Fibroblast of skin of scalp (primary cell): ENCODE measurements at regions not wholly inside any gene's neighbourhood (a gene's known extent, or its start where the extent isn't known, plus 50 kb on each side); places are given as distances from the start of the nearest gene placed in this dataset.
"Not testable (repeated sequence)": the region's sequence is repeated elsewhere in the genome, so short reads cannot be mapped to it uniquely, and the experiment has no call there.

ENCODE experiments used
- DNase-seq: peaks from one replicate; pipeline ENCODE4 v3.0.0-alpha.2; 2013

DNA sequence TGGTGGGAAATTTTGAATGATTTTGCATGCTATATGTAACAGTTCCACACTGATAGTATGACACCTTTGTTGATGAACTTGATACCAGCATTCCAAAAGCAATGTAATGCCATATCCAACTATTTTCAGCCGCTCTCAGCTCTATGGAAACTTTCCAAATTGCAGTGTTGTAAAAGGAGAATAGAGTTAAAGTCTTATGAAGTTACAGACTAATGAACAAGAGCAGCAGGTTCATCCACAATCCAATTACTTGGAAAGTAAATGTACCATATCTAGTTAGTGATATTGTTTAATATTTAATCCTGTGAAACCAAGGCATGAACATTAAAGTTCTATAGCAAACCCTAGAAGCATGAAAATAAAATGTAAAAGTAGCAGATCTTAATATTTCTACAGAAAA is 418.2 kb downstream of the TUSC1 start:
- DNase-seq = no peak

DNA sequence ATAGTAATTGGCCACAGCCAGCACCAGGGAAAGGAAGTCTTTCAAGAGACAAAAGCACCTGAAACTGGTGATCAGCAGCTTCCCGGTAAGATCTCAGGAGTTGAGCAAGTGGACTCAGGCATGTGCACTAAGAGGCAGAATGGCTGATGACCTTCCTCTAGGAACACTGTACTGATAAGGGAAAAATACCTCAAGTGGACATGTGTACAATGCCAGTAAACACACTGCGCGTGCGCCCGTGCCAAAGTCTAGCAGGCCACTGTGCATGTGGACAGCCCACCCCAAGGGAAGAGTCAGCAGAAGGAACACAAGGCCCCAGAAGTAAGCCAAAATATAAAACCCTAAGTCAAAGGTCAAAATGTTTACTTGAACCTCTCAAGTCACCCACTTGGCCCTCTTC is 423.0 kb downstream of the TUSC1 start:
- DNase-seq = no peak

DNA sequence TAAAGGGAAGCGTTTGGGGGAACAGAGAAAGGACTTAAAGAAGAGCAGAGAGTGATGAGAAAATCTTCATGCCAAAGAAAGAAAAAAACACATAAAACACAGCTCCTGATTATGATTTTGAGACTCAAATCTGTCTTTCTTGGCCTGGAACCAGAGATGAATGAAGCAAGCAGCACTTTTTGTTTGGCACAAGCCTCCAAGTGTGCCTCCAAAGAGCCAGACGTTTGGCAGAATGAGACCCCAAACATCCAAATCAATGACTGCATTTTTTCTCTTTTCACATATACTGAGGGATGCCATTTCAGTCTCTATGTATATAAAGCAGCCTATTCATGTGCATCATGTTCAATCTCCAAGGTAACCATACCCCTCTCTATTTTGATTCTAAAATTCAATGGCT is 424.2 kb downstream of the TUSC1 start:
- DNase-seq = no peak

DNA sequence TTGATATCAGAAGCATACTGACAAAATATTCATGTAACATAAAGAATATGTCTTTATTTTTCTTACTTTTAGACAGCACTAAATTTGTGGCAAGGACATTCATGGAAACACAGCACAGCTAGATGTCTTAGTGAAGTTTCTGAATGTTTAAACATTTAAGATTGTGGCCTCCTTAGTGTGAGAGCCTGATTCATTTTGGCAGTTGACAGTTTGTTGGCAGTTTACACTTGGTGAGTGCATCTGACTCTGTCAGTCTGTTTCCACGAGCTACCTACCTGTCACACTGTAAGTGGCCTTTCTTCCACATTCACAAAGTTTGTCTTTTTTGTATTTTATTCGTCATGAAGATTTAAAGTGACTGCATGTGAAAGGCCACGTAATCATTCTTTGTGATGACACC is 436.8 kb downstream of the TUSC1 start:
- DNase-seq = no peak

DNA sequence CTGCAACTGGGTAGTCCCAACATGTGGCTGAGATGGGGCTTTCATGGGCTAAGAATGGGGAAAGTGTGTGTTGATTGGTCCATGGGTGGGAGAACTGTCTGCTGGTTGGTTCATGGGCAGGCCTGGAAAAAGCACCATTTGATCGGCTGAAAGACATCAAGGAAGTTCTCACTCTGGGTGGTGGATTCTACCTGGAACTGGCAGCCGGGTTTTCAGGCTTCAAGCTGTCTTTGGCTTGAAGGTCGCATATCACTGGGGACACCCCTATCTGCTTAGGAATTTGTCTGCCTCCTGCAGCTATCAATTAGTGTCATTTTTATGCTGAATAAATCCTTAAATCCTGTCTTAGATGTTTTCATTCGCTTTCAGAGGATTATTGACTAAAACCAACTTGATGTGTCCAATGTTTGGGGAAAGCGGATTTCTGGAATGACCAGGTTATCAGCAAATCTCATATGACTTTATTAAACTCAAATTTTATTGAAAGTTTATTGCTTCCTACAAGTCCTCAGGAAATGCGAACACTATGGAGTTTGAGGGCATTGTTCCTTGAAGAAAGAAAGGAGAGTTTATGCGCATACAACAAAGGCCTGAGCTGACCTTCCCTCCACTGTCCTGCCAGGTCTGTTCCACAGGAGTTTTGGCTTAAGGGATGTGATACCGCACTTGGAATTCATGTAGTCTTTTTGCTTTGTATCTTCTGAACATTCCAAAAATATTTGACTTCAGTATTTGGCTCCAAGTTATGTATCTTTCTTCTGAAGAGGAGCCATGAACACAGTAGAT is 451.1 kb downstream of the TUSC1 start:
- no peak for DNase-seq

DNA sequence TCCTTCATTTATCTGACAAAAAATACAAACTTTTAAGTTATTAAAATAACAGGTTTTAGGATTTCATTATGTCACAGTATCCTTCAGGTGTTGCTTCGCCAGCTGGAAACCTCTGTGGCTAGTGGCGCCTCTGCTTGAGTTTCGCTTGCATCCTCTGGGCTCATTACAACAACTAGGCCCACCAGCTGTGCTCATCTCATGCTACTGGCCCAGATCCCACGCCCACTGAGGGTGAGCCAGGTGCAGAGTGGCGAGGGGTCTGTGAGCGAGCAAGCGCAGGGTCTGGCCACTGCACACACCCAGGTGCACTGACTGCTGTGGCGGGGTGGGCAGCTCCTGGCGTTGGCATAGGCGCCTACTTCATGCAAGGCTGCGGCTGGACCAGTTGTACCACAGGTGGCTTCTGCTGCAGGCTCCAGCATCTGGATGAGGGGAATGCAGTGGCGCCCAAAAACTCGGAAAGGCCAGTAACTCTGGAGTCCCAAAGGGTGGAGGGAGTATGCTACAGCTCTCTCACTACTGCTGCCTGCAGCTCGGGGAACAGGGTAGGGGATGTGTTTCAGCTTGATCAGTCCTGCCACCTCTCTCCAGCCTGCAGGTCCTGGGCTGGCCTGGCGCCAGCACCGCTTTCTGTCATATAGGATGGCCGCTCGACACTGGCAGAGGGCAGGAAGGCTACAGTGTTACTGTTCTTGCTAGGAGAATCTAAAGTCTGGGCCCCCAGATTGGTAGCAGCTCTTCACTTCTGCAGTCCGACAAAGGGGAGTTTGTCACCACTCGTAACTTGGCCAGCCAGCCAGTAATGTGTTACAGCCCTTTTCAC is 452.1 kb downstream of the TUSC1 start:
- DNase-seq = no peak

DNA sequence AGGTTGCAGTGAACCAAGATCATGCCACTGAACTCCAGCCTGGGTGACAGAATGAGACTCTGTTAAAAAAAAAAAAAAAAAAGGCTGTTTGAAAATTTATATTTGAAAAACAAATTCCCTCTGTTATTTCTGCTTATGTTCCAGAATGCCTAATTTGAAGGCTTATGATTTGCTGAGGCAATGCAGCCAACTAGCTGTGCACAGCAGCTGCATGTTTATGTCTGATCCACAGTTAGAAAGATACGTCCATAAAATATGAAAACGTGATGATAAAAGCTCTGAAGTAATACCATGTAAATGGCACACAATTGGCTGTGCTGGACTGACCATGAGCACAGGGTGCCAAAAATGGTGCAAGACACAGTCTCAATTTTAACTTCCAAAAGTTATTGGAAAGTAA is 453.2 kb downstream of the TUSC1 start:
- no peak for DNase-seq

DNA sequence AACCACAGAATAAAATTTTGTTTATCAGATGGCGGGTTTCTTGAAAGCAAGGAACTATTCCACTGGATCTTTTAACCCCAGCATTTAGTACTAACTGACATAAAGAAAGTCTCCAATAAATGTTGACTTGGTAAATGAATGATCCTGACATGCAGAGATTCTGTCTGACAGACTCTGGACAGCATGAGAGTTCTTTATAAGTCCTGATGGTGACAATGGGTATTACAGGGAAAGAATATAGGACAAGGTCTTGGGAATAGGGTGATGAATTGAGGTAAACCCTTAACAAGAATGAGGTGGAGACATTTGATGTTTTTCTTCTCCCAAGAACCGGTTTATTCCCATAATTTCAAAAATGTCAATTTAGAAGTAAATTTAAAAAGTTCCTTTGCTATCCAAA is 453.9 kb downstream of the TUSC1 start:
- no peak for DNase-seq

DNA sequence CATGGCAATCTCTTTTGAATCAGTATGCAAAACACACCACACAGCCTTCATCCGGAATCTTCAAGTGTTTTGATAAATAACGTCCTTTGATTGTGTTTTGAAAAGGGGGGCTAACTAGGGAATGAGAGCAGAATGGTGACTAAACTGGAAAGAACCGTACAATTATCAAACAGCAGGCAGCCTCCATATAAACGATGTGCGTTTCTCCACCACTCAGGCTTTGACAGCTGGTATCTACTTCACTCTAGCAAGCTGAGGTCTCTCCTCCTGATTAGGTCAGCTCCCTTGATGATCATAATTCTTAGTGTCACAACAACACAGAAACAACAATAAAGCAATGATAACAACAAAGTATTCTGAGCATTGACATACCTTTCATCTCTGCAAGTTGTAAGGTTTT is 465.9 kb downstream of the TUSC1 start:
- DNase-seq = no peak

DNA sequence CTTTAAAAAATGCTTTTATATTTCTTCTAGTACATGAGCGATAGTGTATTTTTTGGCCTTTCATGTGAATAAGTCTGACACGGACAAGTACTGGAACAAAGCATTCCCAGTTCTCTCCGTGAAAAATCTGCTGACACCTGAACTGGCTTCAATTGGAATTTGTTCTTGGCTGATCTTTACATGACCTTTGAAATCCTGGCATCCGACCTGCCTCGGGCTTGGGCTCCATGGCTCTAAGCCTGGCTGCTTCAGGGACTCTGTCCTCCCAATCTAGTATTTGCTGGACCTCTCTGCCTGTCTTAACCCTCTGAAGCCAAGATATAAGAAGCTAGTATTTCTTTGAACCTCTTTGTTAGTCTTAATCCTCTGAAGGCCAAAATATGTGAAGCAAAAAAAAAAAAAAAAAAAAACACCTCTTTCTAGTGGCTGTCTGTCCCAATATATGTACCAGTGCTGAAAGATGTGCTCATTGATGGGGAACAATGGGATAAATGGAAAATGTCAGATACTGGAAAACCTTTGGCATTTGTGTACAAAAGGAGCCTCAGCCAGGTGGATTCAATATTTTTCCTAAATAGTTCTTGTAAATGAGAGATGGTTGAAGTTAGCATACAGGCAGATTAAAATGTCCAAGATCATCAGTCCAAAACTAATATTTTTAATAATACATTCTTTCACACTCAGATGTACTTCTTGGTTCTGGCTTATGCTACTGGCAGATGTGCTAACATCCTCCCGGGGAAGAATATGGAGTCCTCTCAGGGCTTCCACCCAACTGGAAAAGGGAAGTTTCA is 470.6 kb downstream of the TUSC1 start:
- no peak for DNase-seq

DNA sequence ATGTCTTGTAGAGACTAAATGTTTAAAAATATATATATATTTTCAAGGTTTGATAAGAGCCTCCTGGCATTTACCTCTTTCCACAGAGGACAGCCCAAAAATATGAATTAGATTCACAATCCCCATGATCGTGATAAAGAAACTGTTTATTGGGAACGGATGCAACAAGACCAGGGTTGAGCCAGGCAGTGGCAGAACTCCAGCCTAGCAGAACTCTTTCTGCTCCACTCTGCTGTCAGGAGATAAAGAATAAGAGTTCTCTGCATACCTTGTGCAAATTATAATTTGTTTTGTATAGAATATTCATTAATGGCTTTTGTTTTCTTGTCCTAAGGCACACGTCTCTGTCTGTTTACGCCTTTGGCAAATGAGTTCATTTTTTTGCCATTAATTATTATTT is 472.2 kb downstream of the TUSC1 start:
- no peak for DNase-seq

DNA sequence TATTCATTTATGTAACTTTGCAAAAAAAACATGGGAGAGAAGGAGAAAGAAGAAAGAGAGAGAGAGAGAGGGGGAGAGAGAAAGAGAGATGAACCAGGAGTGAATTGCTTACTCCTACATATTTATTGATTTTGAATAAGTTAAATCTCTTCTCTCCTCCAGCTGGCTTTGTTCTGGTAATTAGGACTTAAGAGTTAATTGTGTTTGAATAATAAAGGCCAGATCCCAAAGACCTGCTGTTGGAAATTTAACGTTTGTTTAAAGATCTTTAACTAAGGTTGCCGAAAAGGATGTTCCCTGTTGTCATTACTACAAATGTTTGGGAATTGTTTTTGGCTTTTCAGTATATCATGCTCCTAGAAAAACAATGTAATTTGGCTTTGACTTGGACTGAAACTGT is 473.0 kb downstream of the TUSC1 start:
- DNase-seq = no peak

DNA sequence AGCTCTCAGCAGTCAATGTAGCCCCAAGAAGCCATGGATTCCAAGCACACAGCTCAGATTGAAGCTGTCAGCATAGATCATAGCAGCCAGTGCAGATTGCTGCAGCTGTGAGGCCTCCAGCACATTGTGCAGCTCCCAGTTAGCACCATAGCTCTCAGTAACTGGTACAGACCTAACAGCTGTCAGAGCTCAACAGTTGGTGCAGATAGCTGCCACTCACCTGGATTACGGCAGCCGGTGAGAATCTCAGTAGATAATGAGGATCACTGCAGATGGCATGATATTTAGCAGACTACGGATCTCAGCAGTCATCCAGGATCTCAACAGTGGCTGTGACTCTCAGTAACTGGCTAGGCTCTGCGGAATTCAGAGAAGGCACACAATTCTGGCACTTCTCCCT is 500.4 kb downstream of the TUSC1 start:
- DNase-seq = no peak

DNA sequence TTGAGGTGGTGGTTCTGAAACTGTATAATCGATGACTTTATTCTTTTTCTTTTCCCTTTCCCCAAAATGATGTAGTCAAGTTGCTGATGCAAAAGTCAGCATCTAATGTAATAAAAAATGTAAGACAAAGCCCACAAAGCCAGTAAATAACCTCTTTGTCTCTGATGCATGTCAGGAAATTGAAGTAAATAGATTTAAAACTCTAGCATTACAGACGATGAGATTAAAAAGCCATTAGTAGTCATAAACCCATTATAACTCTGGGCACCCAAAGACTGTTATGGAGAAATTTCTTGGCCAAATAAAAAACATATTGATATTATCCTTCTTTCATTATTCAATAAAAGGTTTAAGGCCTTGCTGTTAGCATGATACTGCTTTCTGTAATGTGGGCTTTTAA is 548.7 kb downstream of the TUSC1 start:
- no peak for DNase-seq

DNA sequence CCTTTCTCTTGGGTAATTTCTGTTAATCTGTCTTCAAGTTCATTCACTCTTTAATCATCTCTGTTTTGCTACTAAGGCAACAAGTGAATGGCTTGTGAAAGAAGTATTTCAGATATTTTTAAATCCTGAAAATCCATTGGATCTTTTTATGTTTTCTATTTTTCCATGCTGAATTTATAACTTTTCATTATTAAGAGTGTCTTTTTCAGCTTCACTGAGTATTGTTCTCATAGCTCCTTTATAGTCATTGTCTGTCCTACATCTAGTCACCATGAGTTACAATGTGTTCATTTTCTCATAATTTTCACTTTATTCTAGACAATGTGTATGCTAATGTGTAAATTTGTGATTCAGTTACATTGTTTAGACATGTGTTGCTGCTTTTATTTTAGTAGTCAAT is 556.4 kb downstream of the TUSC1 start:
- no peak for DNase-seq

DNA sequence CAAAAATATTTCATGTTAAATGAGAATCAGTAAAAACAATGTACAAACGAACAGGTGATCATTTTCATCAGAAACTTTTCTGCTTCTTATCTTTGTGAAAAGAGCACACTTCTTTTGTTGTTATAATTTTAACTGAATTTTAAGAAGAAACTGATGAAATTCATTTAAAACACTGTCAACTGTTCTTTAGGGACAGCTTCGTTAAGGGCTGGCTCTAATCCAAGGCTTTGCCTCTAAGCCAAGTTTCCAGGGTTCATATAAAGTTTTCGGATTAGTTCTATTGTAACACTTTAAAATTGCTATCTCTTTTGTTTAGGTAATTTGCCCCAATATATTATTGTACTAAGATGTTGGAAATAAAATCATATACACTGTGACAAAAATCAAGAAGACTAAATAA is 559.2 kb downstream of the TUSC1 start:
- no peak for DNase-seq

DNA sequence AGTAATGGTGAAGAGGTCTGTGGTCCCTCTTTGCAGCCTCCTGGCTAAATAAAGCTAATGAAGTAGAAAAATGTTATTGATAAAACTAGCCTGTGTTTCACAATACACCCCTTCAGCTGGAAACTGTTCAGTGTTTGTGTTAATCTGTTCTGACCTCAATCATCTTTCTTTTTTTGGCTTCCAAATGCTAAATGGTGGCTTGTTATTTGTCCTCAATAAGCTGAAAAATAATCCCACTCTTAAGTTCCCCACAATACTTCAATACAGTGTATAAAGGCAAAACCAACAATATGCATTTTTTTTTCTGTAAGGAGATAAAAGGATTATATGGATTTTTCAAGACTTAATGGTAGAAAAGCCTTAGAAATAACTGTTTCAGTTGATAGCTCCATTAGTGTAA is 560.5 kb downstream of the TUSC1 start:
- DNase-seq = no peak

DNA sequence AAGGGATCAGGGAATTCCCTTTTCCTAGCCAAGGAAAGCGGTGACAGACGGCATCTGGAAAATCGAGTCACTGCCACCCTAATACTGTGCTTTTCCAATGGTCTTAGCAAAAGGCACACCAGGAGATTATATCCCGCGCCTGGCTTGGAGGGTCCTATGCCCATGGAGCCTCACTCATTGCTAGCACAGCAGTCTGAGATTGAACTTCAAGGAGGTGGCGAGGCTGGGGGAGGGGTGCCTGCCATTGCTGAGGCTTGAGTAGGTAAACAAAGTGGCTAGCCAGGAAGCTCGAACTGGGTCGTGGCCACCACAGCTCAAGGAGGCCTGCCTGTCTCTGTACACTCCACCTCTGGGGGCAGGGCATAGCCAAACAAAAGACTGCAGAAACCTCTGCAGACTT is 556.5 kb upstream of the IZUMO3 start:
- not testable (repeated sequence) for DNase-seq

DNA sequence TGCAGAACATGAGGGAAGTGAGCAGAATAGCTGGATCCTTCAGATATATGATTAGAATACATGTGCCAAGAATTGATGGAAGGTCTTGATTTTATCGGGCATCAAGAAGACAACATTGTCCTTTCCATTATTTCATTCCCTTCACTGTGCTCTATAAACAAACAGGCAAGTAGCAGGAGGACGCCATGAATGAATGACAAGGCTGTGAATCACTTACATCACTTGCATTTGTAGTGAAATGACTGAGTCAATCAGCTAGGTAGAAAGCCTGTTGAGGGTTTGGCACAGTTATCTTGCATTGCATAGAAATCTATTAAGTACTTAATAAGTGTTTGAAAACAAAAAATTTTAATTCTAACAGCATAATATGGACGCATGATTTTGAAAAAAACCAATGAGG is 548.8 kb upstream of the IZUMO3 start:
- DNase-seq = no peak

DNA sequence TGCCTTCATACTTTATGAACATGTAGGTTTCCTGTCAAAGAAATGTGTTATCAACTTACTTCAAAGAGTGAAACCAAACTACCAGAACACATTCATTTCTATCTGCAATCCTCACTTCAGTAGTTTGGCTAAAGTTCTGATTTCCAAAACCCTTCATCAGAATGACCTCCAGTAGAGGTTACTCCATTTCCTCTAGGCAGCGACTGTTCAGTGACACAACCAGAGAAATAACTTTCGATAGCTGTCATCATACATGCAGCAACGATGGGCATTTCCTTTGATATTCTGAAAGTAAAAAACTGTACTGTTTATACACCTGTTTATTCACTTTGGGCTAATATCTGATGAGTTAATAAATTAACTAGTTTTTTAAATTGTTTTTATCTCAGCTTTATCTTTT is 532.5 kb upstream of the IZUMO3 start:
- no peak for DNase-seq

DNA sequence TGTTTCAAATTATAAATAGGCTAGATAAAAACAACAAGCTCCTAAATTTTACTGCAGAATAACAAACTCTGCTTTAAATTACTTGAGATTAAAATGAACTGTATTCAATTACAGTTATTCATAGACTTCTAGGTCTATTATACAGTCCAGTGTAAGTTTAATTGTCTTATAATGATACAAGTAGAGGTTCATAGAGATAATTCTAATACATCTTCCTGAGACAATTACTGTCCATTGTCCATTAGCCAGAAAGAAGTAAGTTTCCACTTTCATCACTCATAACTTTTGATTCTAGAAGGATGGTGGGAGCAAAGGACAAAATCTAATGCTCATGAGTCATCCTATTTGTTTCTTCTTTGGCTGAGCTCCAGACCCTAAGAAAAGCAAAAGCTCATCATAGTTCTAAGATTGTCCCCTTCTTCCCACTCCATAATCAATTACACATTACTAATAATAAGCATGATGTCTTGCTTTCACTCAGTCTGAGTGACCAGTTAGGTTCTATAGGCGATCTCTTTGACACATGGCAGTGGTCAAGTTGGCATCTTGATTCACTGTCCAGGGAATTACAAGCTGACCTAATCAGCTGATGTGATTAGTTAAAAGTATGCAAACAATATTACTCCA is 502.5 kb upstream of the IZUMO3 start:
- DNase-seq = no peak

DNA sequence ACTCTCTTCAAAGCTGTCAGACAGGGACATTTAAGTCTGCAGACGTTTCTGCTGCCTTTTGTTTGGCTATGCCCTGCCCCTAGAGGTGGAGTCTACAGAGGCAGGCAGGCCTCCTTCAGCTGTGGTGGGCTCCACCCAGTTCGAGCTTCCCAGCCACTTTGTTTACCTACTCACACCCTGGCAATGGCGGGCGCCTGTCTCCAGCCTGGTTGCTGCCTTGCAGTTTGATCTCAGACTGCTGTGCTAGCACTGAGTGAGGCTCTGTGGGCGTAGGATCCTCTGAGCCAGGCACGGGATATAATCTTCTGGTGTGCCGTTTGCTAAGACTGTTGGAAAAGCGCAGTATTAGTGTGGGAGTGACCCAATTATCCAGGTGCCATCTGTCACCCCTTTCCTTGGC is 499.8 kb upstream of the IZUMO3 start:
- not testable (repeated sequence) for DNase-seq

DNA sequence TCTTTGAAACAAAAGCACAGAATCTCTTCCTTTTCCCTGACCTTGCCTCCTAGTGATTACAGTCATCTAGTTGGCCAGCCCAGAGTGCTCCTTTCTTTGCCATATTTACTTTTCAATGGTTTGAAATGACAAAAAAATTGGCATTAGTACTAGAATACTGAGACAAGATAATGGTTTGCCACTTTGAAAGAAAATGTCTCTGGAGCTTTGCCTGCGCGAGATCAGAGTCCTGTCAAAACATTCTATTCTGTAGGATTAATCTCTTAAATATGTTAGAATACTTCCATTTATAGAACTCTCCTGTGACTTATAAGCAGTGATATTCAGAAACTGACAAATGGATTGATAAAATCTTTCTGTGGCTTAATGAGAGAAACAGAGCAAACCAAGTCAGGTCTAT is 484.0 kb upstream of the IZUMO3 start:
- no peak for DNase-seq
